ENCODE measurements at regions not wholly inside any gene's neighbourhood (a gene's known extent, or its start where the extent isn't known, plus 50 kb on each side); places are given as distances from the start of the nearest gene placed in this dataset.
"Not testable (repeated sequence)": the region's sequence is repeated elsewhere in the genome, so short reads cannot be mapped to it uniquely, and the experiment has no call there.

DNA sequence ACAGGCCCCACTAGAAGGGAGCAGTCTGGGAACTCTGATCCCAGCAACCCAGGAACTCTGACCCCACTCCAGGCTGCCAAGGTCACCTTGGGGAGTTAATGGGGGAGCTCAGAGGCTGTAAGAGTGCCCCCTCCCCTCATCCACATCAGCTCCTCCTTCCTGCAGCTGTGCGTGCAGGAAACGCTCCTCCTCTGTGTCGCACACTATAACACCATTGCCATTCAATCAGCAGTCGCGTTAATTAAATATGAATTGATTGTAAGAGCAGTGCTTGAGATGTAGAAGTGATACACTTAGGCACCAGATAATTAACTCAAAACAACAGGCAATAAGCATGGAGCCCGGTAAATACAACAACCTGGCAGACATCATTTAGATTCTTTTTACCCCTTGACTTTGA is 205.7 kb downstream of the MATN1 start:
- TF ChIP-seq, protein P1, sequence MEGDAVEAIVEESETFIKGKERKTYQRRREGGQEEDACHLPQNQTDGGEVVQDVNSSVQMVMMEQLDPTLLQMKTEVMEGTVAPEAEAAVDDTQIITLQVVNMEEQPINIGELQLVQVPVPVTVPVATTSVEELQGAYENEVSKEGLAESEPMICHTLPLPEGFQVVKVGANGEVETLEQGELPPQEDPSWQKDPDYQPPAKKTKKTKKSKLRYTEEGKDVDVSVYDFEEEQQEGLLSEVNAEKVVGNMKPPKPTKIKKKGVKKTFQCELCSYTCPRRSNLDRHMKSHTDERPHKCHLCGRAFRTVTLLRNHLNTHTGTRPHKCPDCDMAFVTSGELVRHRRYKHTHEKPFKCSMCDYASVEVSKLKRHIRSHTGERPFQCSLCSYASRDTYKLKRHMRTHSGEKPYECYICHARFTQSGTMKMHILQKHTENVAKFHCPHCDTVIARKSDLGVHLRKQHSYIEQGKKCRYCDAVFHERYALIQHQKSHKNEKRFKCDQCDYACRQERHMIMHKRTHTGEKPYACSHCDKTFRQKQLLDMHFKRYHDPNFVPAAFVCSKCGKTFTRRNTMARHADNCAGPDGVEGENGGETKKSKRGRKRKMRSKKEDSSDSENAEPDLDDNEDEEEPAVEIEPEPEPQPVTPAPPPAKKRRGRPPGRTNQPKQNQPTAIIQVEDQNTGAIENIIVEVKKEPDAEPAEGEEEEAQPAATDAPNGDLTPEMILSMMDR (IDR thresholded peaks at IDR 0.05 in 8 of 11, conservative IDR thresholded peaks at IDR 0.05 in 3 of 11) = not testable (repeated sequence)
- not testable (repeated sequence) for TF ChIP-seq POLR2AphosphoS5, POLR2A (IDR thresholded peaks at IDR 0.05)

Measured in spleen (tissue), 7 donors.